ENCODE measurements at regions not wholly inside any gene's neighbourhood (a gene's known extent, or its start where the extent isn't known, plus 50 kb on each side); places are given as distances from the start of the nearest gene placed in this dataset.

DNA sequence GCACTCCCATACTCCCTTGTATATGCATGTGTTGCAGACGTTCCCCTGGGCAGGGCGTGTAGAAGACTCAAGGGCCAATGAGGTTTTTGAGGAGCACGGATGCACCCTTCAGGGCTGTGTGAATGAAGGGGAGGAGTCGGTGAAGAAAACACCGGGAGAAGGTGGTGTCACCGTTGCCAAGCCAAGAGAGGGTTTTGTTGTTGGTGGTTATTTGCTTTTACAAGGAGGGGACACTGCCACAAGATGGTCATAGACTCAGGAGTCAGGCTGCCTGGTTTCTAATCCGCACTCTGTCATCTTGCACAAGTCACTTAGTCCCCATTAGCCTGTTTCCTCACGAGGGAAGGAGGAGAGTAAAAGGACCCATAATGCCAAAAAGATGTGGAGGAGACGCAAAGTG, 124.0 kb downstream of the PXDC1 start:
- TF ChIP-seq, protein P1, sequence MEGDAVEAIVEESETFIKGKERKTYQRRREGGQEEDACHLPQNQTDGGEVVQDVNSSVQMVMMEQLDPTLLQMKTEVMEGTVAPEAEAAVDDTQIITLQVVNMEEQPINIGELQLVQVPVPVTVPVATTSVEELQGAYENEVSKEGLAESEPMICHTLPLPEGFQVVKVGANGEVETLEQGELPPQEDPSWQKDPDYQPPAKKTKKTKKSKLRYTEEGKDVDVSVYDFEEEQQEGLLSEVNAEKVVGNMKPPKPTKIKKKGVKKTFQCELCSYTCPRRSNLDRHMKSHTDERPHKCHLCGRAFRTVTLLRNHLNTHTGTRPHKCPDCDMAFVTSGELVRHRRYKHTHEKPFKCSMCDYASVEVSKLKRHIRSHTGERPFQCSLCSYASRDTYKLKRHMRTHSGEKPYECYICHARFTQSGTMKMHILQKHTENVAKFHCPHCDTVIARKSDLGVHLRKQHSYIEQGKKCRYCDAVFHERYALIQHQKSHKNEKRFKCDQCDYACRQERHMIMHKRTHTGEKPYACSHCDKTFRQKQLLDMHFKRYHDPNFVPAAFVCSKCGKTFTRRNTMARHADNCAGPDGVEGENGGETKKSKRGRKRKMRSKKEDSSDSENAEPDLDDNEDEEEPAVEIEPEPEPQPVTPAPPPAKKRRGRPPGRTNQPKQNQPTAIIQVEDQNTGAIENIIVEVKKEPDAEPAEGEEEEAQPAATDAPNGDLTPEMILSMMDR (conservative IDR thresholded peaks at IDR 0.05; ENCODE audit: low read length), result no peak
- TF ChIP-seq EZH2phosphoT487 (IDR thresholded peaks at IDR 0.05; ENCODE audit: borderline replicate concordance), result no peak
